ENCODE measurements at regions not wholly inside any gene's neighbourhood (a gene's known extent, or its start where the extent isn't known, plus 50 kb on each side); places are given as distances from the start of the nearest gene placed in this dataset.

DNA sequence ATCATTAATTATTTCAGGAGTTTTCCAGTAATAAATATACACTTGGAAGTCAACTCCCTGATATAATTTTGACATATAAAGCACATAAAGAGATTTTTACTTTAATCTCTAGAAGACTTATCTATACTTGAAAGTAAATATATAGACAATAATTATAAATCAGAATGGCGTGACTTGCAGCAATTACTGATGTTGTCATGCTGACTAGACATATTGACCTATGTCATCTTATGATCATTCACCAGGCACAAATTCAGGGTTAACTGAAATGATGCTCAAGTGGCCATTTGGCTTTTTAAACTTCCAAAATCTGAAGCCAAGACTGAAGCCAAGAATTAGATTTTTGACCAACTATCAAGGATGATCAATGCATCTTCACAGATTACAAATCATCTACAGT is 192.2 kb downstream of the MCHR2 start (continued):
- TF ChIP-seq ZNF791 (tag by site-specific recombination; IDR thresholded peaks at IDR 0.05), result no peak
- no peak for TF ChIP-seq ZIC2 (tag by site-specific recombination; IDR thresholded peaks at IDR 0.05)
- TF ChIP-seq SP3 (tag by site-specific recombination; IDR thresholded peaks at IDR 0.05), result no peak
- TF ChIP-seq ZNF214 (tag by site-specific recombination; IDR thresholded peaks at IDR 0.05; ENCODE audit: borderline replicate concordance), result no peak

DNA sequence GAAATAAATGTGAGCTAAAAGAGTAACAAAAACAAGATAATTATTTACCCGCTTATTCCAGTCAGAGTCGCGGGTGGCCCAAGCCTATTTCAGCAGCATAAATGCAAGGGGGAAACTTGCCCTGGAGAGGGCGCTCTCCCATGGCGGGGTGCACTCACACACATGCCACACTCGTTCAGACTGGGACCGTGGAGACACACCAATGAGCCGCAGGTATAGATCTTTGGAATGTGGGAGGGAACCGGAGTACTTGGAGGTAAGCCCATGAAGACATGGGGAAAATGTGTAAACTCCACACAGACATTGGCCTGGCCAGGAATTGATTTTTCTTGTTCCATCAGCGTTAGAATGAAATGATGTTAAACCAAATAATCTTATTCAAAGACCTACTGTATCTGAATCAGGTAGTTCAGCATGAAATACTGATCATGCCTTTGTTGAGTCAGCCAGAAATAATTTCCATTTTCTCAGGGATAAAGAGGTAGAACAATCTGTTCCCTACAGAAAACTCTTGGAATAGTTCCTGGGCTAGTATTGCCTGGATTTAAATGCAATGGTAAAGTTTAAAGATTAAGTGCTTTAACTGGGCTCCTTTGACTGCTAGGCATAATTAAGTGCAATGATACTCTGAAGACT is 191.5 kb downstream of the MCHR2 start:
- H3K9me3 ChIP-seq (ENCODE audit: control insufficient read depth, insufficient read depth, low read depth, low read length), result no peaks in the 10 kb centered on the region
- H3K27ac ChIP-seq (ENCODE audit: extremely low read depth, low read depth, low read length), result no peak overlapping the region
- H3K4me1 ChIP-seq (ENCODE audit: control insufficient read depth, insufficient read depth, low read length), result no peaks in the 10 kb centered on the region
- CTCF ChIA-PET, result interaction anchor here (0.5 to 1.3 kb wide), 3 partner anchors 27 to 495 kb away, joined by 3 to 4 read pairs (median 3); no protein-coding TSS in a partner anchor
- POLR2A ChIA-PET, result no interaction called here
- H3K4me3 ChIP-seq (ENCODE audit: low read depth, low read length), result no peak overlapping the region
- no peaks in the 10 kb centered on the region for H3K36me3 ChIP-seq (ENCODE audit: control insufficient read depth in 2 of 2, insufficient read depth in 1 of 2, low read length in 2 of 2)
- TF ChIP-seq ZNF654 (tag by site-specific recombination; IDR thresholded peaks at IDR 0.05; ENCODE audit: low read depth) (no peak), KLF1 (tag by site-specific recombination; IDR thresholded peaks at IDR 0.05) (no peak), ZNF792 (tag by site-specific recombination; IDR thresholded peaks at IDR 0.05) (no peak), ZNF791 (tag by site-specific recombination; IDR thresholded peaks at IDR 0.05) (no peak), ZNF121 (tag by site-specific recombination; IDR thresholded peaks at IDR 0.05) (no peak)

DNA sequence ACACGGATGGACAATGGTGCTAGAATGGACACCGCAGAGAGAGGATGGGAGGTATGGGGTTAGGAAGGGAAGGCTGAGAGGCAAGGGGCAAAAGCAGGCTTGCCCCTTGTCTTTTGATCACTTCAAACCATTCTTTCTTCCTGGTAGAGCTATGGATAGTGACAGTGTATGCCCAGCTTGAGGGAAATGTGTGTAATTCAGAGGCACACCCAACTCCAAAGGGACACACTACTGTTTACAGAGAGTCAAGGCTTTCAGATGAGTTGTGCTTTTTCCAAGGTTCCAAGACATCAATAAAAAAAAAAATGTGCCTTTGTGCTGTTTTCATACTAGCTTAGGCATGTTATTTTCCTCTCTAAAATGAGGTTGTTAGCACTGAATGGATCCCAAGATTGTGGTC is 185.0 kb downstream of the MCHR2 start:
- no peaks in the 10 kb centered on the region for H3K9me3 ChIP-seq (ENCODE audit: control insufficient read depth, insufficient read depth, low read depth, low read length)
- H3K4me3 ChIP-seq (ENCODE audit: low read depth, low read length), result no peak overlapping the region
- H3K27ac ChIP-seq (ENCODE audit: extremely low read depth, low read depth, low read length), result no peak overlapping the region
- ChIA-PET POLR2A (no interaction called here), CTCF (interaction anchor here (0.5 to 0.6 kb wide), 2 partner anchors 11 to 12 kb away, joined by 3 to 4 read pairs; no protein-coding TSS in a partner anchor)
- TF ChIP-seq, protein P1, sequence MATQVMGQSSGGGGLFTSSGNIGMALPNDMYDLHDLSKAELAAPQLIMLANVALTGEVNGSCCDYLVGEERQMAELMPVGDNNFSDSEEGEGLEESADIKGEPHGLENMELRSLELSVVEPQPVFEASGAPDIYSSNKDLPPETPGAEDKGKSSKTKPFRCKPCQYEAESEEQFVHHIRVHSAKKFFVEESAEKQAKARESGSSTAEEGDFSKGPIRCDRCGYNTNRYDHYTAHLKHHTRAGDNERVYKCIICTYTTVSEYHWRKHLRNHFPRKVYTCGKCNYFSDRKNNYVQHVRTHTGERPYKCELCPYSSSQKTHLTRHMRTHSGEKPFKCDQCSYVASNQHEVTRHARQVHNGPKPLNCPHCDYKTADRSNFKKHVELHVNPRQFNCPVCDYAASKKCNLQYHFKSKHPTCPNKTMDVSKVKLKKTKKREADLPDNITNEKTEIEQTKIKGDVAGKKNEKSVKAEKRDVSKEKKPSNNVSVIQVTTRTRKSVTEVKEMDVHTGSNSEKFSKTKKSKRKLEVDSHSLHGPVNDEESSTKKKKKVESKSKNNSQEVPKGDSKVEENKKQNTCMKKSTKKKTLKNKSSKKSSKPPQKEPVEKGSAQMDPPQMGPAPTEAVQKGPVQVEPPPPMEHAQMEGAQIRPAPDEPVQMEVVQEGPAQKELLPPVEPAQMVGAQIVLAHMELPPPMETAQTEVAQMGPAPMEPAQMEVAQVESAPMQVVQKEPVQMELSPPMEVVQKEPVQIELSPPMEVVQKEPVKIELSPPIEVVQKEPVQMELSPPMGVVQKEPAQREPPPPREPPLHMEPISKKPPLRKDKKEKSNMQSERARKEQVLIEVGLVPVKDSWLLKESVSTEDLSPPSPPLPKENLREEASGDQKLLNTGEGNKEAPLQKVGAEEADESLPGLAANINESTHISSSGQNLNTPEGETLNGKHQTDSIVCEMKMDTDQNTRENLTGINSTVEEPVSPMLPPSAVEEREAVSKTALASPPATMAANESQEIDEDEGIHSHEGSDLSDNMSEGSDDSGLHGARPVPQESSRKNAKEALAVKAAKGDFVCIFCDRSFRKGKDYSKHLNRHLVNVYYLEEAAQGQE (tag by site-specific recombination; IDR thresholded peaks at IDR 0.05), result no peak
- TF ChIP-seq, protein P2, sequence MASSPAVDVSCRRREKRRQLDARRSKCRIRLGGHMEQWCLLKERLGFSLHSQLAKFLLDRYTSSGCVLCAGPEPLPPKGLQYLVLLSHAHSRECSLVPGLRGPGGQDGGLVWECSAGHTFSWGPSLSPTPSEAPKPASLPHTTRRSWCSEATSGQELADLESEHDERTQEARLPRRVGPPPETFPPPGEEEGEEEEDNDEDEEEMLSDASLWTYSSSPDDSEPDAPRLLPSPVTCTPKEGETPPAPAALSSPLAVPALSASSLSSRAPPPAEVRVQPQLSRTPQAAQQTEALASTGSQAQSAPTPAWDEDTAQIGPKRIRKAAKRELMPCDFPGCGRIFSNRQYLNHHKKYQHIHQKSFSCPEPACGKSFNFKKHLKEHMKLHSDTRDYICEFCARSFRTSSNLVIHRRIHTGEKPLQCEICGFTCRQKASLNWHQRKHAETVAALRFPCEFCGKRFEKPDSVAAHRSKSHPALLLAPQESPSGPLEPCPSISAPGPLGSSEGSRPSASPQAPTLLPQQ (tag by site-specific recombination; IDR thresholded peaks at IDR 0.05), result no peak
- TF ChIP-seq ZBTB8A (tag by site-specific recombination; IDR thresholded peaks at IDR 0.05), result no peak
- TF ChIP-seq, protein P3, sequence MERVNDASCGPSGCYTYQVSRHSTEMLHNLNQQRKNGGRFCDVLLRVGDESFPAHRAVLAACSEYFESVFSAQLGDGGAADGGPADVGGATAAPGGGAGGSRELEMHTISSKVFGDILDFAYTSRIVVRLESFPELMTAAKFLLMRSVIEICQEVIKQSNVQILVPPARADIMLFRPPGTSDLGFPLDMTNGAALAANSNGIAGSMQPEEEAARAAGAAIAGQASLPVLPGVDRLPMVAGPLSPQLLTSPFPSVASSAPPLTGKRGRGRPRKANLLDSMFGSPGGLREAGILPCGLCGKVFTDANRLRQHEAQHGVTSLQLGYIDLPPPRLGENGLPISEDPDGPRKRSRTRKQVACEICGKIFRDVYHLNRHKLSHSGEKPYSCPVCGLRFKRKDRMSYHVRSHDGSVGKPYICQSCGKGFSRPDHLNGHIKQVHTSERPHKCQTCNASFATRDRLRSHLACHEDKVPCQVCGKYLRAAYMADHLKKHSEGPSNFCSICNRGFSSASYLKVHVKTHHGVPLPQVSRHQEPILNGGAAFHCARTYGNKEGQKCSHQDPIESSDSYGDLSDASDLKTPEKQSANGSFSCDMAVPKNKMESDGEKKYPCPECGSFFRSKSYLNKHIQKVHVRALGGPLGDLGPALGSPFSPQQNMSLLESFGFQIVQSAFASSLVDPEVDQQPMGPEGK (tag by site-specific recombination; IDR thresholded peaks at IDR 0.05), result no peak
- TF ChIP-seq, protein P4, sequence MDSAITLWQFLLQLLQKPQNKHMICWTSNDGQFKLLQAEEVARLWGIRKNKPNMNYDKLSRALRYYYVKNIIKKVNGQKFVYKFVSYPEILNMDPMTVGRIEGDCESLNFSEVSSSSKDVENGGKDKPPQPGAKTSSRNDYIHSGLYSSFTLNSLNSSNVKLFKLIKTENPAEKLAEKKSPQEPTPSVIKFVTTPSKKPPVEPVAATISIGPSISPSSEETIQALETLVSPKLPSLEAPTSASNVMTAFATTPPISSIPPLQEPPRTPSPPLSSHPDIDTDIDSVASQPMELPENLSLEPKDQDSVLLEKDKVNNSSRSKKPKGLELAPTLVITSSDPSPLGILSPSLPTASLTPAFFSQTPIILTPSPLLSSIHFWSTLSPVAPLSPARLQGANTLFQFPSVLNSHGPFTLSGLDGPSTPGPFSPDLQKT (IDR thresholded peaks at IDR 0.05; ENCODE audit: borderline replicate concordance, low read depth, low read length), result no peak
- no peaks in the 10 kb centered on the region for H3K4me1 ChIP-seq (ENCODE audit: control insufficient read depth, insufficient read depth, low read length)
- no peaks in the 10 kb centered on the region for H3K36me3 ChIP-seq (ENCODE audit: control insufficient read depth in 2 of 2, insufficient read depth in 1 of 2, low read length in 2 of 2)

All from HEK293 (cell line).